ENCODE measurements at regions not wholly inside any gene's neighbourhood (a gene's known extent, or its start where the extent isn't known, plus 50 kb on each side); places are given as distances from the start of the nearest gene placed in this dataset.
A peak's percentile ranks its signal among the peaks of the same experiment; 100 is the strongest.

DNA sequence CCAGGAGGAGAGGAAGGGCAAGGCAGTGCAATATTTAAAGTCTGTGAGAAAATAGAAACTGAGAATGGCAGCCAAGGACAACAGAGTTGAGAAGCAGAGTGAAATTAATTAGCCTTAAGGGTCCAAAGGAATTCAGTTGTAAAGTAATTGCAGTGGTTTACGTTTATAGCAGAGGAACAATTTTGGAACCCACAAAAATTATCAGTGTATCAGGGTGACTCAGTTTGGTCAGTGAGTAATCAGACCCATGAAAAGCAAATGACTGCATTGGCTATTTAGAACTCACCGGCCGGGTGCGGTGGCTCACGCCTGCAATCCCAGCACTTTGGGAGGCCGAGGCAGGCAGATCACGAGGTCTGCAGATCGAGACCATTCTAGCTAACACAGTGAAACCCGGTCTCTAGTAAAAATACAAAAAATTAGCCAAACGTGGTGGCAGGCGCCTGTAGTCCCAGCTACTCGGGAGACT, 245.8 kb upstream of the SLC39A10 start:
- FAIRE-seq (no peak), DNase-seq (ENCODE audit: low read depth) (peak; percentile 96)
- Mint-ChIP-seq H3K4me3 (ENCODE audit: unreplicated experiment) (no peak overlapping the region), H3K9me3 (ENCODE audit: unreplicated experiment) (no peaks in the 10 kb centered on the region), H3K4me1 (ENCODE audit: low read depth, unreplicated experiment) (peaks cover 14% of the 10 kb centered on the region), H3K27me3 (ENCODE audit: low read depth, unreplicated experiment) (no peaks in the 10 kb centered on the region), H3K36me3 (ENCODE audit: low read depth, unreplicated experiment) (no peaks in the 10 kb centered on the region), H3K27ac (ENCODE audit: unreplicated experiment) (no peak overlapping the region)
- H3K27ac ChIP-seq (ENCODE audit: low read depth, low read length): peak overlapping the region; percentile 40
- peak overlapping the region; percentile 24 for H3K4me2 ChIP-seq (ENCODE audit: low read length)
- H3K27me3 ChIP-seq (ENCODE audit: insufficient read depth, low read length): no peaks in the 10 kb centered on the region
- no peaks in the 10 kb centered on the region for H3K9me3 ChIP-seq (ENCODE audit: insufficient read depth, low read depth, low read length)
- H3K9ac ChIP-seq (ENCODE audit: low read length): no peak overlapping the region
- no peaks in the 10 kb centered on the region for H3K79me2 ChIP-seq (ENCODE audit: insufficient read depth, low read length)
- H3K4me3 ChIP-seq (ENCODE audit: insufficient read depth, low read depth, low read length): no peak overlapping the region
- no peaks in the 10 kb centered on the region for H4K20me1 ChIP-seq (ENCODE audit: insufficient read depth, low read length)
- no peak overlapping the region for H2AFZ ChIP-seq (ENCODE audit: low read depth, low read length)
- H3K36me3 ChIP-seq (ENCODE audit: insufficient read depth, low read length): no peaks in the 10 kb centered on the region
- peaks cover 2% of the 10 kb centered on the region for H3K4me1 ChIP-seq (ENCODE audit: insufficient read depth, low read length)
- TF ChIP-seq, protein P1, sequence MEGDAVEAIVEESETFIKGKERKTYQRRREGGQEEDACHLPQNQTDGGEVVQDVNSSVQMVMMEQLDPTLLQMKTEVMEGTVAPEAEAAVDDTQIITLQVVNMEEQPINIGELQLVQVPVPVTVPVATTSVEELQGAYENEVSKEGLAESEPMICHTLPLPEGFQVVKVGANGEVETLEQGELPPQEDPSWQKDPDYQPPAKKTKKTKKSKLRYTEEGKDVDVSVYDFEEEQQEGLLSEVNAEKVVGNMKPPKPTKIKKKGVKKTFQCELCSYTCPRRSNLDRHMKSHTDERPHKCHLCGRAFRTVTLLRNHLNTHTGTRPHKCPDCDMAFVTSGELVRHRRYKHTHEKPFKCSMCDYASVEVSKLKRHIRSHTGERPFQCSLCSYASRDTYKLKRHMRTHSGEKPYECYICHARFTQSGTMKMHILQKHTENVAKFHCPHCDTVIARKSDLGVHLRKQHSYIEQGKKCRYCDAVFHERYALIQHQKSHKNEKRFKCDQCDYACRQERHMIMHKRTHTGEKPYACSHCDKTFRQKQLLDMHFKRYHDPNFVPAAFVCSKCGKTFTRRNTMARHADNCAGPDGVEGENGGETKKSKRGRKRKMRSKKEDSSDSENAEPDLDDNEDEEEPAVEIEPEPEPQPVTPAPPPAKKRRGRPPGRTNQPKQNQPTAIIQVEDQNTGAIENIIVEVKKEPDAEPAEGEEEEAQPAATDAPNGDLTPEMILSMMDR (IDR thresholded peaks at IDR 0.05; ENCODE audit: insufficient read depth, low read depth, low read length): no peak
- no peak for TF ChIP-seq EZH2 (IDR thresholded peaks at IDR 0.05; ENCODE audit: insufficient read depth, low read length)

GRCh38 chr2:195410074-195410671, 246.9 kb upstream of the SLC39A10 start:
- Histone ChIP-seq H3K27ac (ENCODE audit: low read depth, low read length) (no peak overlapping the region), H3K9ac (ENCODE audit: low read length) (no peak overlapping the region), H2AFZ (ENCODE audit: low read depth, low read length) (no peak overlapping the region), H3K79me2 (ENCODE audit: insufficient read depth, low read length) (no peaks in the 10 kb centered on the region), H3K4me3 (ENCODE audit: insufficient read depth, low read depth, low read length) (no peak overlapping the region), H3K27me3 (ENCODE audit: insufficient read depth, low read length) (no peaks in the 10 kb centered on the region), H3K9me3 (ENCODE audit: insufficient read depth, low read depth, low read length) (no peaks in the 10 kb centered on the region), H3K36me3 (ENCODE audit: insufficient read depth, low read length) (no peaks in the 10 kb centered on the region), H3K4me2 (ENCODE audit: low read length) (no peak overlapping the region), H3K4me1 (ENCODE audit: insufficient read depth, low read length) (peaks cover 2% of the 10 kb centered on the region), H4K20me1 (ENCODE audit: insufficient read depth, low read length) (no peaks in the 10 kb centered on the region)
- FAIRE-seq: no peak
- Mint-ChIP-seq H3K9me3 (ENCODE audit: unreplicated experiment) (no peaks in the 10 kb centered on the region), H3K27me3 (ENCODE audit: low read depth, unreplicated experiment) (no peaks in the 10 kb centered on the region), H3K36me3 (ENCODE audit: low read depth, unreplicated experiment) (no peaks in the 10 kb centered on the region), H3K4me3 (ENCODE audit: unreplicated experiment) (no peak overlapping the region), H3K27ac (ENCODE audit: unreplicated experiment) (no peak overlapping the region), H3K4me1 (ENCODE audit: low read depth, unreplicated experiment) (peaks cover 14% of the 10 kb centered on the region)
- no peak for DNase-seq (ENCODE audit: low read depth)
- TF ChIP-seq, protein P1 (IDR thresholded peaks at IDR 0.05; ENCODE audit: insufficient read depth, low read depth, low read length): no peak
- no peak for TF ChIP-seq EZH2 (IDR thresholded peaks at IDR 0.05; ENCODE audit: insufficient read depth, low read length)

GRCh38 chr2:195408811-195409210, 248.2 kb upstream of the SLC39A10 start:
- H3K4me1 ChIP-seq (ENCODE audit: insufficient read depth, low read length): peaks cover 2% of the 10 kb centered on the region
- no peaks in the 10 kb centered on the region for H3K36me3 ChIP-seq (ENCODE audit: insufficient read depth, low read length)
- H3K9ac ChIP-seq (ENCODE audit: low read length): no peak overlapping the region
- H3K9me3 Mint-ChIP-seq (ENCODE audit: unreplicated experiment): no peaks in the 10 kb centered on the region
- H2AFZ ChIP-seq (ENCODE audit: low read depth, low read length): no peak overlapping the region
- no peak for TF ChIP-seq EZH2 (IDR thresholded peaks at IDR 0.05; ENCODE audit: insufficient read depth, low read length)
- TF ChIP-seq, protein P1 (IDR thresholded peaks at IDR 0.05; ENCODE audit: insufficient read depth, low read depth, low read length): no peak
- H3K4me3 Mint-ChIP-seq (ENCODE audit: unreplicated experiment): no peak overlapping the region
- H4K20me1 ChIP-seq (ENCODE audit: insufficient read depth, low read length): no peaks in the 10 kb centered on the region
- H3K27me3 ChIP-seq (ENCODE audit: insufficient read depth, low read length): no peaks in the 10 kb centered on the region
- H3K4me2 ChIP-seq (ENCODE audit: low read length): no peak overlapping the region
- no peaks in the 10 kb centered on the region for H3K27me3 Mint-ChIP-seq (ENCODE audit: low read depth, unreplicated experiment)
- H3K4me3 ChIP-seq (ENCODE audit: insufficient read depth, low read depth, low read length): no peak overlapping the region
- FAIRE-seq (no peak), DNase-seq (ENCODE audit: low read depth) (peak; percentile 13)
- no peak overlapping the region for H3K27ac Mint-ChIP-seq (ENCODE audit: unreplicated experiment)
- no peak overlapping the region for H3K27ac ChIP-seq (ENCODE audit: low read depth, low read length)
- H3K4me1 Mint-ChIP-seq (ENCODE audit: low read depth, unreplicated experiment): peaks cover 14% of the 10 kb centered on the region
- H3K36me3 Mint-ChIP-seq (ENCODE audit: low read depth, unreplicated experiment): no peaks in the 10 kb centered on the region
- H3K79me2 ChIP-seq (ENCODE audit: insufficient read depth, low read length): no peaks in the 10 kb centered on the region
- no peaks in the 10 kb centered on the region for H3K9me3 ChIP-seq (ENCODE audit: insufficient read depth, low read depth, low read length)
